Head of caudate nucleus (tissue), 42 donors: ENCODE measurements at regions not wholly inside any gene's neighbourhood (a gene's known extent, or its start where the extent isn't known, plus 50 kb on each side); places are given as distances from the start of the nearest gene placed in this dataset.
"Not testable (repeated sequence)": the region's sequence is repeated elsewhere in the genome, so short reads cannot be mapped to it uniquely, and the experiment has no call there.

Experiments used
- DNase-seq, 42 donors: peaks; one replicate each; pipeline versions ENCODE4 v3.0.0 to v3.0.0-alpha.2; 2020 to 2021; ENCODE audit warnings: mixed read lengths in 7 of 42
- intact Hi-C: fragments of 100-400 bp; cut with DNase I; formaldehyde crosslinking; loops from one replicate; pipeline ENCODE4 v1.15.0; 2022

DNA sequence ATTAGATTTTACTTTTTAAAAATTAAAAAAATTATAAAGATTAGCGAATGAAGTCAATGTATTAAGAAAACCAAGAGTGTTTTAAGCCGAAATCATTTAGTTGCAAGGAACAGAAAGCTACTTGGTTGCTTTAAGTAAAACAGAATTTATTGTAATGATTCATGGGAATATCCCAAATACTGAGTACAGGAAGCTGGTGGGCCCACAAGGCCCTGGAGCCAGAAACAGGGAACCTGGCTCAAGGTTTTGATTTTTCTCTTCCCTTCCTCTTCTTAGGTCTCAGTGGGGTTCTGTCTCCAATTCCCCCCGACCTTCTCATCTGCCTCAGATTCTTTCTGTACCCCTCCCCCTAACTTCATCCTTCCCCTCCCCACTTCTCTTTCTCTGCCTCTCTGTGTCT lies 229.0 kb downstream of the TLE3 start:
- DNase-seq = no peak
- intact Hi-C loops = no loop called here

DNA sequence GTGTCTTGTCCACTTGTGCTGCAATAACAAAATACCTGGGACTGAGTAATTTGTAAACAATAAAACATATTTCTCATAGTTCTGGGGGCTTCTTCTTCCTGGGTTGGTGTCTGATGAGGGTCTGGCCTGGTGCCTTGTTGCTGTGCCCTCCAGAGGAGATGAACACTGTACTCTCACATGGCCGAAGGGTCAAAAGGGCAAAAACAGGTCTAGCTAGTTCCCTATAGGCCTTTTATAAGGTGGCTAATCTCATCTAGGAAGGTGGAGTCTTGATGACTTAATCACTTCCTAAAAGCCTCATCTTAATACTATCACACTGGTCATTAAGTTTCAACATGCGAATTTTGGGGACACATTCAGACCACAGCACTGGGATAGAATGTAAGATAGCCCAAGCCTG lies 228.4 kb downstream of the TLE3 start:
- intact Hi-C loops = no loop called here
- no peak for DNase-seq

DNA sequence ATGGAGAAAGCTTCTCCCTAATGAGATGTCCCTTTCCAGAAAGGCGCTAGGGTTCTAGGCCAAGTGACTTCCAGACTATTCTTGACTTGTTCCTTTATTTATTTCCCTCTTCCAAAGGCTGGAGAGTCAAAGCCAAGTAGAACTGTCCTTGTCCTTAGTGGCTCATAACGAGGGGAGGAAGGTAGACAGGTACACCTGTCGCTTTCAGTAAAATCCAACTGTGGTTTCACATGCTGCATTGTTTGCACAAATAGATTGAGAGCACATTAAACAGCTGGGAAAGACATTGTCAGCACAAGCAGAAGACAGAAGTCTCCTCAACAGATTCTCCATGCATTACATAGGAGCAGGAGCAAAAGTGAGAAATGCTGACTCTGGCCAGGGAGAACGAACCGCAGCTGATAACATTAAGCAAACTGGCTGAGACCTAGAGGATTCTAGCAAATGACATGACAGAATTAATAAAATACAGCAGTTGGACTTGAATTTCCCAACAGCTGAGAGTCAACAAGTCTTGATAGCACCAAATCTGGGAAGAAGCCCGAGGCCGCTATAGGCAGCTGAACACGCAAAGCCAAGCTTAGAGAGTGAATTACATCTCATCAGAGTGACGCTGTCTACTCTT lies 227.7 kb downstream of the TLE3 start:
- no peak for DNase-seq
- intact Hi-C loops = no loop called here

DNA sequence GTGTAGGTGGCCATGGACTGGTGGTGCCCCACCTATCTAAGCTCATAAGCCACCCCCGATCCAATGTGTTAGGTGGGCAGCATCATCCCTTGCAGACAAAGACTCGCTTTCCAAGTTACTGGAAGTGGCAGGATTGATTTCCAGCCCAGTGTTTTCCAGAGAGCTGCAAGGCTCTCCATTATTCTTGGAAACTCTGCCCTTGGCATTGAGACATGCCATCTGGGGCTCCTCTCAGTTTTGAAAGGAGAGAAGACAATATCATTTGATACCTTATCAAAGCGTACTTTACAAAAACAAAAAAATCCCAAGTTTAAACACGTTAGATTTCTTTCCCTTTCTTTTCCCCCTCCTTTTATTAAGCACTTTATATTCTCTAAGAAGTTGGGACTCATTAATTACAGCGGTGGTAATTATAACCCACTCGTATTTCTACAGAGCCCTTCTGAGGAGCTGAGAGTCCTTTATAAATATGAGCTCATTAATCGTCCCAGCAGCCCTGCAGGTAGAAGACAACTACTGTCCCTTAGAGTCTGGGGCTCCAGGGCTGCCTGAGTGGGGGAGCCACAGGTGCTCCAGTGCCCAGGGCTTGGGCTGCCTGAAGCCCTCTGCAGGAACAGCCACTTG lies 226.1 kb downstream of the TLE3 start:
- DNase-seq = no peak
- intact Hi-C loops = no loop called here

DNA sequence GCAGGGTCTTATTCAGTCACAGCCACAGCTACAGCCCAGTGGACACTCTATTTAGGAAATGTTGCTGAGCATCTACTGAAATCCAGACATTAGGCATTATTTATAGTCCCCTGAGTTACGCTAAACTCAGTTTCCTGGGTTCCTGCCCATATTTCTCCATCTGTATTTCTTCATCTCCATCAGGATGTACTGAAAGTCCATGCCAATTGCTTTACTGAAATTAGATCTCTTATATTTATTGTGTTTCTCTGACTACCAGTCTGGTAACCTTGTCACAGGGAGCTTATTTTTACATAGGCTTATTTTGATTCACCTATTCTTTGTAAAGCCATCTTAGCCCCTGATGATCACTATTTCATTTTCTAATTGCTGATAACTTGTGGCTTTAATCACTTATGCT lies 223.9 kb downstream of the TLE3 start:
- no peak for DNase-seq
- intact Hi-C loops = no loop called here

DNA sequence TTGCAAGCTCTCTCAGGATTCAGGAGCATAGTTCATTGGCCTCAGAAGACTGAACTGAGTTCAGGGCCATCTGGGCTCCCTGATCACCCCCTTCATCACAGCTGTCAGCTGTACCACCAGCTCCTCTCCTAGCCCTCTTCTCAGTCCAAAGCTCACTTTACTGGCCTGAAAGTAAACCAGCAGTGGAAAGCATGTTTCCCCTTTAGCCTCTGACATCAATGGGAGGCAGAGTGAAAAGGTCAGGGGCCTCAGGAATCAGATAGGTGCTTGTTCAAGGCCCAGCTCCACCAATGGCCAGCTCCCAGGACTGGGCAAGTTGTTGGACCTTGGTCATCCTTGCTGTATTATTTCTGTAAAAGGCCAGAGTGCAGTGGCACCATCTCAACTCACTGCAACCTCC lies 223.4 kb downstream of the TLE3 start:
- intact Hi-C loops = no loop called here
- DNase-seq = no peak

DNA sequence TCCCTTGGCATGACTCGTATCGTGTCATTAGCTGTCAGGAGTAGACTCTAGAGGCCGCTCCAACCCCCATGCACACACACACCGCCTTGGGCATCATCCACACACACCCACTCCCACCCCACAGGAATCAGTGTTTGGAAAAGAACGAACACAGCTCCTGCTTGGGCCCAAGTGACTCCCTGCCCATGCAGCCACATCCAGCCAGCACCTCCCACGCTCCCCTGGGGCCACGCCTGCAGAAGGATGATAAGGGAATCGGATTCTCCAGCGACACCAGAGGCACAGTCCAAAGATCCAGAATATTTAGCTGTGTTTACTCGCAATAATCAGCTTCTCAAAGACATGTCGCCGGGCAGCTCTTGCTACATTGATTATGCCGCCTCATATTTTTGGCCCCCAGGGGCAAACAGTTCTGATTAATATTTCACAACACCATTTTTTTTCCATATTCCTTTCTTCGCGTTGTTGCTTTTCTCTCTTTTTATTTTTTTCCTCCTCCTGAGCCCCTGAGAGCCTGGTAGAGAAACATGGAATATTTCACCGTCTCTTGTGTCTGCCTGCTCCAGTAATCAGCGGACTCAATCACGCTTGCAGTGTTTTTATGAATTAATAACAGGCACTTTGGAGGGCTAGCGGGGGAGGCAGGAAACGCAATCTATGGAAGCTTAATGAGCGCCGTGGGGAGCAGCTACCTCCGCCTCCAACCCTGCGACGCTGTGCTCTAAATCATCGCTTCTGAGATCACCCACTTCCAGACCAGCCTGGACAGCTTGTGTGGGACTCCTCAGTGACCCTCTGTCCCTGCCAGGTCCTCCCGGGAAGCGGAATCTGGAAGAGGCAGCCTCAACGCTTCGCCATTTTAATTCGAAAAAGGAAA lies 221.4 kb downstream of the TLE3 start:
- intact Hi-C loops = no loop called here
- peak in 3 of 42 donors; percentile 8 to 23 (median 9) for DNase-seq

DNA sequence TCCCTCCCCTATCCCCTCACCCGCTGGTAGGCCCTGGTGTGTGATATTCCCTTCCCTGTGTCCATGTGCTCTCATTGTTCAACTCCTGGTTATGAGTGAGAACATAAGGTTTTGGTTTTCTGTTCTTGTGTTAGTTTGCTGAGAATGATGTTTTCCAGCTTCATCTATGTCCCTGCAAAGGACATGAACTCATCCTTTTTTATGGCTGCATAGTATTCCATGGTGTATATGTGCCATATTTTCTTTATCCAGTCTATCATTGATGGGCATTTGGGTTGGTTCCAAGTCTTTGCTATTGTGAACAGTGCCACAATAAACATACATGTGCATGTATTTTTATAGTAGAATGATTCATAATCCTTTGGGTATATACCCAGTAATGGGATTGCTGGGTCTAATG lies 217.8 kb downstream of the TLE3 start:
- intact Hi-C loops = not testable (repeated sequence)

DNA sequence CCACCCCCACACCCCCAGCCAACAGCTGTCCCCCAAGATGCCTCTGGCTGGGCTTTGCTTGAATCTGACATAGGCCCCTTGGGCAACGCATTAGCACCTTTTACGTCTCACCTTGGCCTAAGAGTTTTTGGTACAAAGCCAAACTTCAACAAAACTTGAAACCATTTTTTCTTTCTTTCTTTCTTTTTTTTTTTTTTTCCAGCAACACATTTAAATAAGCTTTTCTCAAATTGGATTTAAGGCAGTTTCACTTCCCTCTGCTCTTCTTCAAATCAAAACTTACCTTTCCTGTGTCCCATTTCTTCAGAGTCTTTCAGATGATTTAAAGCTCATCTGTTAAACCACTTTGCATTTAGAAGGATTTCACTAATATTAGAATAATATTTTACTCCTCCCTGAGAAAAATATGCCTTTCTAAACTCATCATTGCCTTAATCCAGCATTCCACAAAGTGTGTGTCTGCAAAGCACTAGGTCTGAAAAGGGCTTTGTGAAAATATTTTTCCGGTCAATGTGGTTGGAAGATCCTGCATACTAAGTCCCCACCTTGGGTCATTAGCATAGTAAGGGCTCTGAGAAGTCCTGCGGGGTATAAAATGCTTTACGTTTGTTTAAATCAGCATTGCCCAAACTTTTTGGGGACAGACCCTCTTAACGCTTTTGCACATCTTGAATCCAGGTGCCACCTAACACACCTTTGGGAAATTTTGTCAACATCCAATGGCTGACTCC lies 217.0 kb downstream of the TLE3 start:
- no peak for DNase-seq
- intact Hi-C loops = no loop called here

More for the DNA sequence above, 217.8 kb downstream of the TLE3 start:
- not testable (repeated sequence) for DNase-seq

DNA sequence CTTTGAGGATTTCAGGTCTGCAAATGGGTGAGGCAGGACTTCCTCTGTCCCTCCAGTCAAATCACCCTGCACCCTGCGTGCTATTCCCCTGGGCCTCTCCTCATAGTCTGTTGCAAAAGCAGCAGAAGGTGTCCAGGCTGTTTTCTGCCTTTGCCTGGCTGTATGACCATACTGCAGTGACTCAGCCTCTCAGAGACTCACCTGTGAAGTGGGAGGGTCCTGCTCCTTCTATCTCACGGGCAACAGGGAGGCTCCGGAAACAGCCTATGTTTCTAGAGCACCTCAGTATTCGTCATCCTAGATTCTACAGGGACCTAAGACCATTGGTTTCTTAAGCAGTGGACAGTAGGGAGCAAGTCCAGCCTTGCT lies 216.4 kb downstream of the TLE3 start:
- no peak for DNase-seq
- intact Hi-C loops = no loop called here

DNA sequence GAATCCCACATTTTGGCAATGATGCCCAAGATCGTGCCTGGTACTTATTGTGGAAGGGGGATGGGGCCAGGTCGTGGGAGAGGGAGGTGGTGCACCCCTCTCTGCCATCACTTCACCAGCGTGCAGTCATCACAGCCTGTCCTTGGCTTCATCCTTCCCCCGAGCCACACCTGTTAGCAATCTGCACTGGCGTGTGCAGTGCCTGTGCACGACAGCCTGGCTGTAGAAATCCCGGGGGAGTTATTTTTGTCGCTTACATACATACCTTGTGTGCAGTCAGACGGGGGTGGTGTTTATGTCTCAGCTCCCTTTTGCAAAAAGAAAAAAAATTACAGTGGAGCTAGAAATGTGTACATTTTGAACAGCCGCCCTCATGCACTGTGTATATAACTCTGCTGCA lies 216.0 kb downstream of the TLE3 start:
- peak in 22 of 42 donors; percentile 5 to 61 (median 28) for DNase-seq
- intact Hi-C loops = no loop called here

DNA sequence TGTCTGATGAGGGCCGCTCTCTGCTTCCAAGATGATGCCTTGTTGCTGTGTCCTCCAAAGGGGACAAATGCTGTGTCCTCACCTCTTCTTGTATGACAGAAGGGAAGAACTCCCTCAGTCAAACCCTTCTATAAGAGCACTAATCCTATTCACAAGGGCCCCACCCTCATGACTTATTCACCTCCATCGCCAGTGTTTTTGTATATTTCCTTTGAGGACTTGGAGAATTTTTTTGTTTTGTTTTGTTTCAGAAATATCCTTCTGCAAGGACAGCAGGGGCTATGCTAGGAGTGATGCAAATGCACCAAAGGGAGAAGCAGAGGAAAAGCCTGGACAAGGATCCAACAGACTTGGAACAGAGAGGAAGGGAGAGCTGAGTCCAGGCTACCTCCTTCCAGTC lies 214.4 kb downstream of the TLE3 start:
- DNase-seq = no peak
- intact Hi-C loops = no loop called here

DNA sequence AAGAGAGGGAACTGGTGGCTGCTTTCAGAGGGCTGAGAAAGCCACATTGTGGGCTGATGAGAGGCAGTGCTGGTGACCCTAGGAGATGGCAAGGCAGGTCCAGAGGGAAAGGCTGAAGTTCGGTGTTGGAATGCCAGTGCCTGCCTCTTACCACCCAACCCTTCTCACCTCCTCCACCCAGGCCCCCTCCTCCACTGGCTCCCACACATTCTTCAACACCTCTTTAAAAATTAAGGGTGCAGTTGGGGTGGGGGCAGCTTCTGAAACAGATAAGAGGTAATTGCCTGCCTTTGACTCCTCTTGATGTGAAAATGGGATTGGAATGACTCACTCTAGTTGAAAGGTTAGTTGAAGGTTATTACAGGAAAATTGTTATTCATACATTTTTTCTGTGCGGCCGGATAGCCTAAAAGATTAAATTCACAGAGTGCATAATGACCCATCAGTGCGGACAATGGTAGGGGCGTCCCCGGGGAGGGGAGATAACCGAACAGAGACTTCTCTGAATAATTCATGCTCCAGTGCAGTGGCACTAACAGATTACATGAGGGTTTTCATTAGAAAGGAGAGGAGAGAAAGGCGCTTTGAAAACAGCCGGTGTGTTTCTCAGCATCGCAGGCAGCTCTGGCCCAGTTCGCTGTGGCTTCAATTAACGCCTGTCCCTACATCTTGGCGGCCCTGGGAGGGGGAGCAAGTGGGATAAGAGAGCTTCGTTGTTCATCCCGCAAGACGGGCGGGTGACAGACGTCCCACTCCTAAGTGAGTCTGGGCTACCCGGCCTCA lies 212.4 kb downstream of the TLE3 start:
- peak in 34 of 42 donors; percentile 10 to 72 (median 36) for DNase-seq
- intact Hi-C loops = no loop called here

DNA sequence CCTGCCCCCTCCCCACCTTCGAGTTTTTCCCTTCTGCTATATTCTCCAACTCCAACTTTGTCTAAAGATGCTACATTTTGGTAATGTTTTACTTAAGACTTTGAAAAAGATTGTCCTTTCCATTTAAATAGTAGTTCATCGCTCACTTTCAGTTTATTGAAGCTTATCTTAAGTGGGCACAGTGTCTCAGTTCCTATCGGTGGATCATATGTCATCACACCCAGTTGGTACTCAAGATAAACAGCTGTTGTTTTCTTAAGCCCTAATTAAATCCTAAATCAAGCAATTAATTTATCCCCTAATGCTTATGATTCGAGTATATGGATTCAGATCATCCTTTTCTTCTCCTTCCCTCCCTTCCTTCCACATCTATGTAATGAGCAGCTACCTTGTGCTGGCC lies 210.7 kb downstream of the TLE3 start:
- intact Hi-C loops = no loop called here
- DNase-seq = no peak

DNA sequence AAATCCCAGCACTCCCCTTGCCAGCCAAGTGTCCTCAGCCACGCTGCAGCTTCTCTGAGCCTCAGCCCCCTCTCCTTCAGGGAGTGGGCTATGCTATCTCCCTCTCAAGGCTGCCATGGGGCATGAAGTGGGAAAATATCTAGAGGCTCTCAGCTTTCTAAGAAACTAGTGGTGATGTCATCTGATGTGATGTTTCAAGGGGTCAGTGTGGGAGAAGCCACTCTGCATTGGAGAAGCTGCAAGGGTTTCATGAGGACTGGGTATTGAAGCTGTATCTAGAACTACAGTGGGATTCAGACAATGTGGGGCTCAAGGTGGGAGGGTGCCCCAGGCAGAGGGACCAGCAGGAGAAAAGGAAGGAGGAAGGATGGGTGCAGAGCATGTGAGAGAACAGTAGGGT lies 210.2 kb downstream of the TLE3 start:
- DNase-seq = no peak
- intact Hi-C loops = no loop called here

DNA sequence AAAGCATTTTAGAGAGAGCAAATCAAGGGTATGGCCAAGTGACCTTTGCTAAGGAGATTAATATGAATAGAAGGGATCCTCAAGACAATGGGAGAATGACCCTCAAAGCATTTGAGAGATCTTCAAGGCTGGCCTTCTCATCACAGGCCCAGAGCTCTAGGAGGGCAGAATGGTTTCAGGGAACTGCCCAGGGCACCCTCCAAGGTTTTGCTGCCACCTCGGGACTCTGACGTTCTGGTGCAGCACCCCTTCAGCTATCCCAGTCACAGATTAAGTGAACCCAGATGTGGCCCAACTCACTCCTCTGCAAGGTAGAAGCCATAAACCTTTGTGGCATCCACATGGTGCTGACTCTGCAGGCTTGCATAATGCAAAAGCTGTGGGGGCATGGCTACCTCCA lies 209.3 kb downstream of the TLE3 start:
- DNase-seq = no peak
- intact Hi-C loops = no loop called here

DNA sequence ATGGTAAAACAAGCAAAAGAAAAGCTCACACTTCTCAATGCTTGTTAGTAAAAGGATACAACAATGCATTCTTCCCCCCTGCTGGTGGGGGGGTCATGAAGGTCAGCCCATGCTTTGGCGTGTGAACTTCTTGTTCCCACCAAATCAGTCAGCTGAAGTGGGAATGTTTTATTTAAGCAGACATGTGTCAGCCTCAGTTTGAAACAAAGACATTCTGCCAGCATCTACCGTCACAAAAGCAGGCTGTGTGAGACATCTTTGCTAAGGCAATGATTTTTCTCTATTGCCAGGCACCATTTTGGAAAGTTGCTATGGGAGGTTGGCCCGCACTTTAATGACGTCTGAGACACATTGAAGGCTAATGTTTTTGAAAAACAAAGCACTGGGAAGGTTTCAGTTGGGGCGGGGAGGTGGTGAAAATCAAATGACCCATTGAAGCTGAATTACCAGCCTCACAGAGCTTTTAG lies 206.6 kb downstream of the TLE3 start:
- DNase-seq = peak in 19 of 42 donors; percentile 9 to 70 (median 31)
- intact Hi-C loops = loop anchor here (10.0 kb wide), 2 partner anchors 164 to 214 kb away; no protein-coding TSS in a partner anchor

DNA sequence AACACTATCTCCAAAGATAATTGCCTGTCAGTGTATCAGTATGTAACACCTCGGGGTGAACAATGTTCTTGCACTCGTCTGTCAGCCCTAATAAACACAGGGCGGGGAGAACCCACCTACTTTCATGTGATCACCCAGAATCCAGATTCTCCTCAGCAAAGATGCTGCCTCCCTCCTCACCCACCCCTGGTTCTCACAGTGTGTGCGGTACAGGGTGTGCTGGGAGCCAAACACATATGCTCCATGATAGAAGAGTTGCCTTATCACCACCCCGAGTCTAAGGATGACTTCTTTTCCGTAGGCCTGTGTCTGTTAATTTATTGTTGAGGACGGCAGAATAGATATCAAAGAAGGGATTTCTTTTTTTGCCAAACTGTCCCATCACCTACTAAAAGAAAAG lies 206.1 kb downstream of the TLE3 start:
- DNase-seq = no peak
- intact Hi-C loops = loop anchor here (10.0 kb wide), 2 partner anchors 163 to 213 kb away; no protein-coding TSS in a partner anchor

DNA sequence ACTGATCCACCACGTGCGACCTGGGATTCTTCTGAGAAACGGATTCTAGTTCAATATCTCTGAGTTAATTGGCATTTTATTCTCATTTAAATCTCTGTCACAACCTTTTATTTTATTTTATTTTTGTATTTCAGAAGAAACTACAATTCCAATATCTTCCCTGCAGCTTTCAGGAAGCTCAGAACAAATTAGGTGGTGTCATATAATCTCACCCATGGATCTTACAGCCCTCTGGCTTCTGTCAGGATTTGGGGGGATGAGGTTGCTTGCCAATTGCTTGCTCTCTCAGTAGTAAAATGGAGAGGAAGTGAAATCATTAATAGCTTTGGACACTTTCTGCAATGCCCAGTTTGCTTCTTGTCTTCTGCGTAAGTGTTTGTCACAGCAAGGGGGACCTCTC lies 205.4 kb downstream of the TLE3 start:
- intact Hi-C loops = loop anchor here (10.0 kb wide), 2 partner anchors 162 to 212 kb away; no protein-coding TSS in a partner anchor
- no peak for DNase-seq
